ENCODE measurements at regions not wholly inside any gene's neighbourhood (a gene's known extent, or its start where the extent isn't known, plus 50 kb on each side); places are given as distances from the start of the nearest gene placed in this dataset.

GRCh38 chr3:74267588-74268184 is 346.8 kb downstream of the CNTN3 start:
- Histone ChIP-seq H3K4me3 (no peak overlapping the region), H3K4me1 (no peaks in the 10 kb centered on the region), H3K9ac (ENCODE audit: low read depth in 2 of 2, low read length in 2 of 2) (no peak overlapping the region), H3K36me3 (no peaks in the 10 kb centered on the region), H3K27me3 (no peaks in the 10 kb centered on the region), H3K27ac (no peak overlapping the region), H3K9me3 (no peaks in the 10 kb centered on the region)
- peak; percentile 64 for TF ChIP-seq CTCF (IDR thresholded peaks at IDR 0.05)
- intact Hi-C loops (cut with DNase I) = loop anchor here (10.0 kb wide), 1 partner anchor 357 kb away; no protein-coding TSS in a partner anchor
- peak; percentile 38 for DNase-seq

GRCh38 chr3:74267131-74267530 is 347.3 kb downstream of the CNTN3 start:
- no peak overlapping the region for H3K4me3 ChIP-seq
- no peaks in the 10 kb centered on the region for H3K4me1 ChIP-seq
- no peak overlapping the region for H3K27ac ChIP-seq
- no peaks in the 10 kb centered on the region for H3K36me3 ChIP-seq
- no peaks in the 10 kb centered on the region for H3K9me3 ChIP-seq
- no peak for DNase-seq
- no peak for TF ChIP-seq CTCF (IDR thresholded peaks at IDR 0.05)
- intact Hi-C loops (cut with DNase I) = loop anchor here (10.0 kb wide), 1 partner anchor 358 kb away; no protein-coding TSS in a partner anchor
- H3K9ac ChIP-seq (ENCODE audit: low read depth in 2 of 2, low read length in 2 of 2) = no peak overlapping the region
- no peaks in the 10 kb centered on the region for H3K27me3 ChIP-seq

- intact Hi-C loops (cut with DNase I) = loop anchor here (10.0 kb wide), 1 partner anchor 360 kb away; no protein-coding TSS in a partner anchor
- Histone ChIP-seq H3K9ac (ENCODE audit: low read depth in 2 of 2, low read length in 2 of 2) (no peak overlapping the region), H3K4me3 (no peak overlapping the region), H3K27me3 (no peaks in the 10 kb centered on the region), H3K27ac (no peak overlapping the region), H3K36me3 (no peaks in the 10 kb centered on the region), H3K4me1 (no peaks in the 10 kb centered on the region), H3K9me3 (no peaks in the 10 kb centered on the region)
- DNase-seq = no peak
- TF ChIP-seq CTCF (IDR thresholded peaks at IDR 0.05) = no peak
These were observed 349.4 kb downstream of the CNTN3 start for GRCh38 chr3:74265069-74265468.

GRCh38 chr3:74263031-74263430 is 351.4 kb downstream of the CNTN3 start:
- no peaks in the 10 kb centered on the region for H3K4me1 ChIP-seq
- H3K9ac ChIP-seq (ENCODE audit: low read depth in 2 of 2, low read length in 2 of 2) = no peak overlapping the region
- no peaks in the 10 kb centered on the region for H3K27me3 ChIP-seq
- no peaks in the 10 kb centered on the region for H3K9me3 ChIP-seq
- intact Hi-C loops (cut with DNase I) = loop anchor here (10.0 kb wide), 1 partner anchor 362 kb away; no protein-coding TSS in a partner anchor
- TF ChIP-seq CTCF (IDR thresholded peaks at IDR 0.05) = no peak
- no peak overlapping the region for H3K4me3 ChIP-seq
- no peaks in the 10 kb centered on the region for H3K36me3 ChIP-seq
- H3K27ac ChIP-seq = no peak overlapping the region
- DNase-seq = no peak

- no peak for TF ChIP-seq CTCF (IDR thresholded peaks at IDR 0.05)
- no peak for DNase-seq
- intact Hi-C loops (cut with DNase I) = no loop called here
These were observed 381.4 kb downstream of the CNTN3 start for GRCh38 chr3:74233091-74233490.

More at GRCh38 chr3:74233091-74233490, 381.4 kb downstream of the CNTN3 start:
- Histone ChIP-seq H3K27me3 (no peaks in the 10 kb centered on the region), H3K9ac (ENCODE audit: low read depth in 2 of 2, low read length in 2 of 2) (no peak overlapping the region), H3K4me3 (no peak overlapping the region), H3K36me3 (no peaks in the 10 kb centered on the region), H3K4me1 (no peaks in the 10 kb centered on the region), H3K9me3 (no peaks in the 10 kb centered on the region), H3K27ac (no peak overlapping the region)
